Tibial nerve (tissue), 4 donors: ENCODE measurements at regions not wholly inside any gene's neighbourhood (a gene's known extent, or its start where the extent isn't known, plus 50 kb on each side); places are given as distances from the start of the nearest gene placed in this dataset.

Experiments
- DNase-seq, 2 donors: peaks; one replicate each; pipeline ENCODE4 v3.0.0-alpha.2; 2019; ENCODE audit warnings: low spot score in 2 of 2
- H3K27ac ChIP-seq, 4 donors: fragments of 200-600 bp; sonication (generic) in 3 of 4; one replicate each; pipeline ENCODE4 v1.5.1; 2017 to 2019; ENCODE audit warnings: mild to moderate bottlenecking in 1 of 4
- H3K27me3 ChIP-seq, 2 donors: fragments of 200-600 bp; sonication (generic) in 1 of 2; one replicate each; pipeline versions ENCODE4 v1.5.1 to v1.6.0; 2017 to 2019
- H3K36me3 ChIP-seq, 3 donors: fragments of 200-600 bp; sonication (generic); one replicate each; pipeline ENCODE4 v1.5.1; 2018 to 2019
- H3K4me1 ChIP-seq, 4 donors: fragments of 200-600 bp; sonication (generic) in 3 of 4; one replicate each; pipeline ENCODE4 v1.5.1; 2017 to 2019
- H3K4me3 ChIP-seq, 4 donors: fragments of 200-600 bp; sonication (generic) in 3 of 4; one replicate each; pipeline ENCODE4 v1.5.1; 2017 to 2019; ENCODE audit warnings: mild to moderate bottlenecking in 1 of 4, moderate library complexity in 1 of 4
- H3K9me3 ChIP-seq, 4 donors: fragments of 200-600 bp; sonication (generic) in 3 of 4; one replicate each; pipeline ENCODE4 v1.5.1; 2017 to 2019
- CTCF ChIP-seq, 5 experiments: fragments of 200-600 bp in 3 of 5; fragments of 450-650 bp in 2 of 5; sonication (generic) in 3 of 5; IDR thresholded peaks; one replicate each; pipeline ENCODE4 v1.5.1; 2016 to 2019; ENCODE audit warnings: antibody characterized with exemption in 5 of 5, mild to moderate bottlenecking in 3 of 5, moderate library complexity in 2 of 5
- EP300 ChIP-seq, 2 donors: sonication (generic); formaldehyde crosslinking; IDR thresholded peaks; one replicate each; pipeline ENCODE4 v1.6.1; 2017; ENCODE audit warnings: antibody characterized with exemption in 2 of 2, mild to moderate bottlenecking in 1 of 2
- POLR2A ChIP-seq, 2 donors: fragments of 450-650 bp; IDR thresholded peaks; one replicate each; pipeline ENCODE4 v1.6.1; 2017; ENCODE audit warnings: antibody characterized with exemption in 2 of 2, mild to moderate bottlenecking in 2 of 2, moderate library complexity in 2 of 2
- WGBS, 2 donors: methylation state at CpG; one replicate each; pipeline ENCODE4 v1.1.5; 2018; 5-methylcytosine and 5-hydroxymethylcytosine counted together

- no peak for TF ChIP-seq POLR2A (IDR thresholded peaks at IDR 0.05)
- no peak for TF ChIP-seq EP300 (IDR thresholded peaks at IDR 0.05)
- no peak for TF ChIP-seq CTCF (IDR thresholded peaks at IDR 0.05)
- DNase-seq: no peak
- WGBS, 2 donors: 93 to 95% methylated on average over 3 of the region's 3 CpGs
These were observed 145.5 kb upstream of the ITGA6 start for GRCh38 chr2:172281648-172282570.

GRCh38 chr2:172282944-172283343 is 144.4 kb upstream of the ITGA6 start:
- TF ChIP-seq POLR2A (IDR thresholded peaks at IDR 0.05) (no peak), EP300 (IDR thresholded peaks at IDR 0.05) (no peak), CTCF (IDR thresholded peaks at IDR 0.05) (no peak)
- Histone ChIP-seq H3K9me3 (no peaks in the 10 kb centered on the region), H3K36me3 (no peaks in the 10 kb centered on the region), H3K4me1 (peaks cover 0 to 39% (median 23%) of the 10 kb centered on the region in 4 donors), H3K4me3 (no peak overlapping the region), H3K27ac (peak overlapping the region in 1 of 4 donors; percentile 20), H3K27me3 (no peaks in the 10 kb centered on the region)
- no peak for DNase-seq
- WGBS, 2 donors: 56 to 60% methylated on average over 5 of the region's 5 CpGs

More at GRCh38 chr2:172281648-172282570, 145.5 kb upstream of the ITGA6 start:
- no peaks in the 10 kb centered on the region for H3K27me3 ChIP-seq
- H3K27ac ChIP-seq: no peak overlapping the region
- peaks cover 0 to 2% (median 0%) of the 10 kb centered on the region in 4 donors for H3K9me3 ChIP-seq
- peaks cover 0 to 37% (median 23%) of the 10 kb centered on the region in 4 donors for H3K4me1 ChIP-seq
- no peaks in the 10 kb centered on the region for H3K36me3 ChIP-seq
- no peak overlapping the region for H3K4me3 ChIP-seq

- H3K27ac ChIP-seq: peak overlapping the region in 1 of 4 donors; percentile 20
- H3K27me3 ChIP-seq: no peaks in the 10 kb centered on the region
- no peaks in the 10 kb centered on the region for H3K9me3 ChIP-seq
- H3K4me3 ChIP-seq: no peak overlapping the region
- WGBS, 2 donors: 52 to 57% methylated on average over 5 of the region's 5 CpGs
- peaks cover 0 to 44% (median 23%) of the 10 kb centered on the region in 4 donors for H3K4me1 ChIP-seq
- H3K36me3 ChIP-seq: no peaks in the 10 kb centered on the region
- TF ChIP-seq POLR2A (IDR thresholded peaks at IDR 0.05) (no peak), EP300 (IDR thresholded peaks at IDR 0.05) (no peak), CTCF (IDR thresholded peaks at IDR 0.05) (no peak)
- DNase-seq: no peak
These were observed 143.9 kb upstream of the ITGA6 start for GRCh38 chr2:172283476-172283875.

- H3K36me3 ChIP-seq: no peaks in the 10 kb centered on the region
- no peaks in the 10 kb centered on the region for H3K9me3 ChIP-seq
- H3K27ac ChIP-seq: peak overlapping the region in 1 of 4 donors; percentile 58
- no peak for DNase-seq
- no peaks in the 10 kb centered on the region for H3K27me3 ChIP-seq
- no peak overlapping the region for H3K4me3 ChIP-seq
- TF ChIP-seq CTCF (IDR thresholded peaks at IDR 0.05): no peak
- no peak for TF ChIP-seq POLR2A (IDR thresholded peaks at IDR 0.05)
- no peak for TF ChIP-seq EP300 (IDR thresholded peaks at IDR 0.05)
- H3K4me1 ChIP-seq: peaks cover 0 to 44% (median 23%) of the 10 kb centered on the region in 4 donors
- WGBS, 2 donors: 80 to 93% methylated on average over 4 of the region's 4 CpGs
These were observed 143.2 kb upstream of the ITGA6 start for GRCh38 chr2:172284209-172284608.

GRCh38 chr2:172285010-172285621 is 142.3 kb upstream of the ITGA6 start:
- Histone ChIP-seq H3K4me3 (no peak overlapping the region), H3K27ac (peak overlapping the region in 2 of 4 donors; percentile 58 to 66), H3K4me1 (peaks cover 0 to 44% (median 23%) of the 10 kb centered on the region in 4 donors), H3K27me3 (no peaks in the 10 kb centered on the region), H3K36me3 (no peaks in the 10 kb centered on the region), H3K9me3 (no peaks in the 10 kb centered on the region)
- no peak for TF ChIP-seq POLR2A (IDR thresholded peaks at IDR 0.05)
- peak in 1 of 2 donors; percentile 18 for TF ChIP-seq EP300 (IDR thresholded peaks at IDR 0.05)
- WGBS, 2 donors: 22 to 24% methylated on average over 5 of the region's 5 CpGs
- peak in 1 of 2 donors; percentile 26 for DNase-seq
